A549 (cell line): ENCODE measurements at regions not wholly inside any gene's neighbourhood (a gene's known extent, or its start where the extent isn't known, plus 50 kb on each side); places are given as distances from the start of the nearest gene placed in this dataset.

ENCODE experiments used
- ATAC-seq, 2 experiments: fragments of 200-7000 bp in 1 of 2; fragments of >200 bp in 1 of 2; cut with Nextera tagmentation in 1 of 2; cut with Tn5 transposase in 1 of 2; 3 replicates each; pipeline versions ENCODE4 v1.8.0 to v1.9.1; 2018 to 2020; ENCODE audit warnings: mild to moderate bottlenecking in 1 of 2, moderate library complexity in 1 of 2
- CTCF ChIA-PET: fragments of 300-600 bp; sonication (Branson Sonifier 250); formaldehyde crosslinking; extraction: SDS; loops from one replicate; lab custom pipeline; 2021; ENCODE audit warnings: antibody characterized with exemption, inconsistent platforms; lab: Yijun Ruan, JAX
- POLR2A ChIA-PET: fragments of 350-600 bp; formaldehyde crosslinking; extraction: SDS; loops from one replicate; lab custom pipeline; 2021; ENCODE audit warnings: antibody characterized with exemption, inconsistent platforms; lab: Yijun Ruan, JAX
- DNase-seq, 2 experiments: peaks; one replicate each; pipeline versions ENCODE4 v3.0.0 to v3.0.0-alpha.2; 2011 to 2016; ENCODE audit warnings: low read depth in 1 of 2, low spot score in 1 of 2
- FAIRE-seq: peaks from 2 replicates; lab custom pipeline; 2011; peaks lifted over from hg19 to GRCh38; lab: Jason Lieb, UNC
- H3K27ac ChIP-seq, 2 experiments: fragments of >200 bp; sonication (Bioruptor Twin); formaldehyde crosslinking; 3 replicates each; pipeline ENCODE4 v1.5.1; 2016 to 2017
- H3K4me1 ChIP-seq: fragments of >200 bp; sonication (Bioruptor Twin); formaldehyde crosslinking; 3 replicates; pipeline ENCODE4 v1.6.1; 2016
- H3K4me2 ChIP-seq: fragments of >200 bp; sonication (Bioruptor Twin); formaldehyde crosslinking; 3 replicates; pipeline ENCODE4 v1.6.1; 2016
- H3K4me3 ChIP-seq: fragments of >200 bp; sonication (Bioruptor Twin); formaldehyde crosslinking; 3 replicates; pipeline ENCODE4 v1.5.1; 2016
- H3K9me3 ChIP-seq: fragments of >200 bp; sonication (Bioruptor Twin); formaldehyde crosslinking; 3 replicates; pipeline ENCODE4 v1.6.1; 2016
- CHD4 ChIP-seq: fragments of 200-600 bp; sonication (generic); IDR thresholded peaks from 2 replicates; pipeline ENCODE4 v1.6.1; 2016; ENCODE audit warnings: antibody characterized with exemption, mild to moderate bottlenecking, borderline replicate concordance
- CTCF ChIP-seq: fragments of >200 bp; sonication (Bioruptor Twin); formaldehyde crosslinking; IDR thresholded peaks from 3 replicates; pipeline ENCODE4 v1.5.1; 2016
- ELK1 ChIP-seq: fragments of 150-350 bp; IDR thresholded peaks from 2 replicates; pipeline ENCODE4 v1.6.1; 2014; ENCODE audit warnings: low read depth, mild to moderate bottlenecking, low read length
- ESRRA ChIP-seq: fragments of 150-350 bp; IDR thresholded peaks from 2 replicates; pipeline ENCODE4 v1.6.1; 2014; ENCODE audit warnings: mild to moderate bottlenecking, low read length, borderline replicate concordance
- FOSB ChIP-seq: fragments of 250-450 bp; sonication (Bioruptor Pico); IDR thresholded peaks from 2 replicates; pipeline ENCODE4 v1.5.0; 2020; ENCODE audit warnings: mild to moderate bottlenecking, moderate library complexity
- GATA3 ChIP-seq: IDR thresholded peaks from 2 replicates; pipeline ENCODE4 v1.6.1; 2012; ENCODE audit warnings: borderline replicate concordance
- HDAC2 ChIP-seq: fragments of 200-600 bp; sonication (generic); IDR thresholded peaks from 2 replicates; pipeline ENCODE4 v1.6.1; 2016
- HES2 ChIP-seq: fragments of >200 bp; sonication (Bioruptor Twin); formaldehyde crosslinking; IDR thresholded peaks from 2 replicates; pipeline ENCODE4 v1.6.1; 2016
- HMGXB4 ChIP-seq: fragments of 250-450 bp; sonication (Bioruptor Pico); IDR thresholded peaks from 2 replicates; pipeline ENCODE4 v1.5.0; 2021; ENCODE audit warnings: mild to moderate bottlenecking, moderate library complexity, borderline replicate concordance
- HOXB13 ChIP-seq: fragments of 250-450 bp; sonication (Bioruptor Pico); IDR thresholded peaks from 2 replicates; pipeline ENCODE4 v1.5.0; 2020; ENCODE audit warnings: low read depth, mild to moderate bottlenecking, moderate library complexity
- HOXB5 ChIP-seq: fragments of 250-450 bp; sonication (Bioruptor Pico); IDR thresholded peaks from 2 replicates; pipeline ENCODE4 v1.5.0; 2020; ENCODE audit warnings: mild to moderate bottlenecking, moderate library complexity
- JUN ChIP-seq, 2 experiments: fragments of >200 bp; sonication (Bioruptor Twin); formaldehyde crosslinking; IDR thresholded peaks; 2 replicates in 1 of 2; 3 replicates in 1 of 2; pipeline ENCODE4 v1.6.1; 2016 to 2017
- MAFK ChIP-seq: fragments of 450-650 bp; IDR thresholded peaks from 2 replicates; pipeline ENCODE4 v1.6.1; 2014; ENCODE audit not compliant: partially characterized antibody
- MAX ChIP-seq: IDR thresholded peaks from 2 replicates; pipeline ENCODE4 v1.6.1; 2012
- MAZ ChIP-seq: fragments of 150-350 bp; IDR thresholded peaks from 2 replicates; pipeline ENCODE4 v1.6.1; 2014; ENCODE audit warnings: antibody characterized with exemption, low read depth, low read length, borderline replicate concordance
- MYC ChIP-seq: IDR thresholded peaks from 2 replicates; pipeline ENCODE4 v1.6.1; 2012; ENCODE audit warnings: mild to moderate bottlenecking, inconsistent platforms, low read length, improper control_type of control experiment, borderline replicate concordance
- NFE2L2 ChIP-seq: fragments of 150-350 bp; conservative IDR thresholded peaks from 2 replicates; pipeline ENCODE4 v1.6.1; 2014; ENCODE audit warnings: low read length
- PBX3 ChIP-seq: IDR thresholded peaks from 2 replicates; pipeline ENCODE4 v1.6.1; 2012
- PHF8 ChIP-seq: fragments of 200-600 bp; sonication (generic); IDR thresholded peaks from 2 replicates; pipeline ENCODE4 v1.6.1; 2016; ENCODE audit warnings: low read depth, mild to moderate bottlenecking, antibody characterized with exemption, moderate library complexity, borderline replicate concordance
- POLR2A ChIP-seq: IDR thresholded peaks from 2 replicates; pipeline ENCODE4 v1.6.1; 2012; ENCODE audit warnings: mild to moderate bottlenecking, low read length
- POLR2AphosphoS2 ChIP-seq: conservative IDR thresholded peaks from 2 replicates; pipeline ENCODE4 v1.6.1; 2012; ENCODE audit warnings: low read length, improper control_type of control experiment, inconsistent platforms
- RCOR1 ChIP-seq: fragments of 150-350 bp; IDR thresholded peaks from 2 replicates; pipeline ENCODE4 v1.6.1; 2014; ENCODE audit warnings: antibody characterized with exemption, low read length, low read depth
- RFX5 ChIP-seq: fragments of 450-650 bp; IDR thresholded peaks from 2 replicates; pipeline ENCODE4 v1.7.1; 2014; ENCODE audit warnings: antibody characterized with exemption, mild to moderate bottlenecking, moderate library complexity
- SREBF2 ChIP-seq: fragments of 450-650 bp; IDR thresholded peaks from 2 replicates; pipeline ENCODE4 v1.6.1; 2014; ENCODE audit warnings: mild to moderate bottlenecking, moderate library complexity
- TP53 ChIP-seq: fragments of 250-450 bp; sonication (Bioruptor Pico); IDR thresholded peaks from 2 replicates; pipeline ENCODE4 v1.5.0; 2021; ENCODE audit warnings: mild to moderate bottlenecking, moderate library complexity
- ZFP36 ChIP-seq: fragments of 450-650 bp; IDR thresholded peaks from 2 replicates; pipeline ENCODE4 v1.6.1; 2014; ENCODE audit warnings: borderline replicate concordance; ENCODE audit not compliant: partially characterized antibody
- ZSCAN20 ChIP-seq: fragments of 250-450 bp; sonication (Bioruptor Pico); IDR thresholded peaks from 2 replicates; pipeline ENCODE4 v1.8.0; 2022; ENCODE audit warnings: mild to moderate bottlenecking, moderate library complexity
- WGBS: methylation state at CpG from one replicate; pipeline ENCODE4 v1.1.6; 2017; ENCODE audit errors: missing lambda C conversion rate; 5-methylcytosine and 5-hydroxymethylcytosine counted together

- POLR2A ChIA-PET = no interaction called here
- Histone ChIP-seq H3K27ac (no peak overlapping the region), H3K4me3 (no peak overlapping the region), H3K4me1 (no peaks in the 10 kb centered on the region), H3K9me3 (no peaks in the 10 kb centered on the region), H3K4me2 (no peak overlapping the region)
- TF ChIP-seq MAX (no peak), RFX5 (no peak), PHF8 (no peak), JUN (IDR thresholded peaks at IDR 0.05) (no peak), CHD4 (no peak), HMGXB4 (CRISPR knock-in tag) (no peak), RCOR1 (no peak), ZSCAN20 (no peak), MAZ (no peak), HOXB13 (CRISPR knock-in tag) (no peak), SREBF2 (no peak), TP53 (CRISPR knock-in tag) (no peak), HOXB5 (CRISPR knock-in tag) (no peak), HDAC2 (no peak), GATA3 (no peak), ELK1 (no peak), PBX3 (no peak), FOSB (CRISPR knock-in tag) (no peak), ZFP36 (no peak), CTCF (no peak)
- DNase-seq (no peak), FAIRE-seq (no peak), ATAC-seq (no peak)
- CTCF ChIA-PET = no interaction called here
Observed at GRCh38 chr13:22693691-22694090, 487.1 kb upstream of the SGCG start.

GRCh38 chr13:22696433-22696832 is 484.3 kb upstream of the SGCG start:
- 73% methylated on average over 38 of the region's 41 CpGs for WGBS
- H3K27ac ChIP-seq = no peak overlapping the region
- DNase-seq (no peak), ATAC-seq (no peak)
- TF ChIP-seq NFE2L2 (no peak), POLR2AphosphoS2 (no peak), HMGXB4 (CRISPR knock-in tag) (no peak), CHD4 (no peak), TP53 (CRISPR knock-in tag) (no peak), POLR2A (no peak), PHF8 (no peak), HES2 (no peak), MAFK (no peak), MYC (no peak), ESRRA (no peak)
- TF ChIP-seq, all 56 proteins: peak for 0
- FAIRE-seq = no peak
- ChIA-PET POLR2A (no interaction called here), CTCF (interaction anchor here (0.6 kb wide), 1 partner anchor 568 kb away, joined by 4 read pairs; no protein-coding TSS in a partner anchor)
- H3K4me1 ChIP-seq = no peaks in the 10 kb centered on the region
- no peak overlapping the region for H3K4me2 ChIP-seq
- no peak overlapping the region for H3K4me3 ChIP-seq
- no peaks in the 10 kb centered on the region for H3K9me3 ChIP-seq
